IMR-90 (cell line): ENCODE measurements at regions not wholly inside any gene's neighbourhood (a gene's known extent, or its start where the extent isn't known, plus 50 kb on each side); places are given as distances from the start of the nearest gene placed in this dataset.

Source experiments
- ATAC-seq: fragments of 200-7000 bp; cut with Tn5 transposase; 2 replicates; pipeline ENCODE4 v1.9.1; 2020; ENCODE audit warnings: low read depth, mild to moderate bottlenecking, moderate library complexity
- BruUV-seq: library from RNA; stranded (reverse); fragments of 400-500 nt; replicated peaks from 2 replicates; lab custom pipeline; 2021; lab: Mats Ljungman, UMichigan
- CTCF ChIA-PET: fragments of 300-600 bp; formaldehyde crosslinking; extraction: SDS; loops from one replicate; lab custom pipeline; 2021; ENCODE audit warnings: antibody characterized with exemption; lab: Yijun Ruan, JAX
- POLR2A ChIA-PET: fragments of 300-600 bp; sonication (Branson Sonifier 250); formaldehyde crosslinking; loops from one replicate; lab custom pipeline; 2022; ENCODE audit warnings: antibody characterized with exemption; ENCODE audit not compliant: unreplicated experiment; lab: Charles Lee
- DNase-seq: peaks from one replicate; pipeline ENCODE4 v3.0.0; 2013
- H2AFZ ChIP-seq: replicated peaks from 2 replicates; pipeline ENCODE3; 2013; ENCODE audit warnings: low read length, mild to moderate bottlenecking; ENCODE audit not compliant: poor library complexity
- H2AK5ac ChIP-seq: 2 replicates; pipeline ENCODE4 v1.6.1; 2013; ENCODE audit warnings: low read depth, low read length, inconsistent platforms
- H2AK9ac ChIP-seq: replicated peaks from 2 replicates; pipeline ENCODE3; 2013; ENCODE audit warnings: mild to moderate bottlenecking, low read depth, low read length, moderate library complexity; ENCODE audit not compliant: poor library complexity
- H2BK120ac ChIP-seq: 2 replicates; pipeline ENCODE4 v1.6.1; 2013; ENCODE audit warnings: low read depth, low read length, inconsistent platforms
- H2BK15ac ChIP-seq: 3 replicates; pipeline ENCODE4 v1.6.1; 2013; ENCODE audit warnings: low read depth, low read length, inconsistent platforms
- H2BK20ac ChIP-seq: 2 replicates; pipeline ENCODE4 v1.6.1; 2013; ENCODE audit warnings: low read depth, mild to moderate bottlenecking, inconsistent platforms, low read length, moderate library complexity
- H2BK5ac ChIP-seq: 2 replicates; pipeline ENCODE4 v1.6.1; 2013; ENCODE audit warnings: mild to moderate bottlenecking, low read depth, low read length, inconsistent platforms; ENCODE audit not compliant: poor library complexity, severe bottlenecking
- H3K14ac ChIP-seq: replicated peaks from 2 replicates; pipeline ENCODE4 v1.6.1; 2013; ENCODE audit warnings: low read depth, low read length, inconsistent platforms
- H3K18ac ChIP-seq: 2 replicates; pipeline ENCODE4 v1.6.1; 2013; ENCODE audit warnings: low read depth, low read length, control low read depth
- H3K23ac ChIP-seq: 2 replicates; pipeline ENCODE4 v1.6.1; 2013; ENCODE audit warnings: low read depth, low read length, inconsistent platforms
- H3K27ac ChIP-seq: 2 replicates; pipeline ENCODE4 v1.5.1; 2013; ENCODE audit warnings: mild to moderate bottlenecking, control low read depth, low read length; ENCODE audit not compliant: insufficient read depth
- H3K27me3 ChIP-seq: 2 replicates; pipeline ENCODE4 v1.6.1; 2013; ENCODE audit warnings: low read length; ENCODE audit not compliant: control insufficient read depth, insufficient read depth
- H3K36me3 ChIP-seq: 2 replicates; pipeline ENCODE4 v1.6.1; 2013; ENCODE audit warnings: low read length, mixed read lengths; ENCODE audit not compliant: control insufficient read depth, insufficient read depth
- H3K4ac ChIP-seq: 2 replicates; pipeline ENCODE4 v1.6.1; 2013; ENCODE audit warnings: low read depth, low read length, inconsistent platforms
- H3K4me1 ChIP-seq: 2 replicates; pipeline ENCODE4 v1.6.1; 2013; ENCODE audit warnings: low read length, mixed read lengths; ENCODE audit not compliant: control insufficient read depth, insufficient read depth
- H3K4me2 ChIP-seq: 2 replicates; pipeline ENCODE4 v1.6.1; 2013; ENCODE audit warnings: low read depth, mild to moderate bottlenecking, control low read depth, low read length, moderate library complexity
- H3K4me3 ChIP-seq: 2 replicates; pipeline ENCODE4 v1.5.1; 2013; ENCODE audit warnings: low read depth, mild to moderate bottlenecking, control low read depth, low read length, moderate library complexity; ENCODE audit not compliant: insufficient read depth
- H3K56ac ChIP-seq: 2 replicates; pipeline ENCODE4 v1.6.1; 2013; ENCODE audit warnings: low read length, inconsistent platforms; ENCODE audit not compliant: insufficient read depth; ENCODE audit errors: extremely low read depth
- H3K79me1 ChIP-seq, 2 experiments: 2 replicates each; pipeline ENCODE4 v1.6.1; 2013; ENCODE audit warnings: low read length in 2 of 2, inconsistent platforms in 1 of 2, low read depth in 1 of 2
- H3K9ac ChIP-seq: 2 replicates; pipeline ENCODE4 v1.6.1; 2013; ENCODE audit warnings: low read depth, low read length, control low read depth
- H3K9me1 ChIP-seq: 2 replicates; pipeline ENCODE4 v1.6.1; 2013; ENCODE audit warnings: low read length, inconsistent platforms; ENCODE audit not compliant: insufficient read depth
- H3K9me3 ChIP-seq: 2 replicates; pipeline ENCODE4 v1.6.1; 2013; ENCODE audit warnings: low read length; ENCODE audit not compliant: control insufficient read depth, insufficient read depth
- H4K20me1 ChIP-seq: 2 replicates; pipeline ENCODE4 v1.6.1; 2013; ENCODE audit warnings: low read length, inconsistent platforms; ENCODE audit not compliant: insufficient read depth
- H4K5ac ChIP-seq: 2 replicates; pipeline ENCODE4 v1.6.1; 2013; ENCODE audit warnings: mild to moderate bottlenecking, low read depth, low read length, control low read depth
- H4K8ac ChIP-seq, 2 experiments: 2 replicates each; pipeline ENCODE4 v1.6.1; 2013; ENCODE audit warnings: low read depth in 2 of 2, low read length in 2 of 2, control low read depth in 1 of 2, inconsistent platforms in 1 of 2
- H4K91ac ChIP-seq: 2 replicates; pipeline ENCODE4 v1.6.1; 2013; ENCODE audit warnings: low read depth, low read length, inconsistent platforms; ENCODE audit not compliant: insufficient read depth
- BHLHE40 ChIP-seq: fragments of 150-350 bp; IDR thresholded peaks from 2 replicates; pipeline ENCODE4 v1.6.1; 2016; ENCODE audit warnings: mild to moderate bottlenecking, low read depth, low read length
- CEBPB ChIP-seq: IDR thresholded peaks from 2 replicates; pipeline ENCODE4 v1.6.1; 2012; ENCODE audit warnings: low read depth, low read length, improper control_type of control experiment
- CHD1 ChIP-seq: IDR thresholded peaks from 2 replicates; pipeline ENCODE4 v1.6.1; 2012; ENCODE audit warnings: low read depth, low read length, improper control_type of control experiment
- CTCF ChIP-seq: conservative IDR thresholded peaks from 2 replicates; pipeline ENCODE4 v1.5.1; 2012; ENCODE audit warnings: mild to moderate bottlenecking, low read depth, low read length, improper control_type of control experiment
- FOS ChIP-seq: fragments of 150-350 bp; IDR thresholded peaks from 2 replicates; pipeline ENCODE4 v1.6.1; 2016; ENCODE audit warnings: low read depth, low read length
- MAFK ChIP-seq: IDR thresholded peaks from 2 replicates; pipeline ENCODE4 v1.6.1; 2012; ENCODE audit warnings: low read depth, low read length, improper control_type of control experiment
- MAZ ChIP-seq: IDR thresholded peaks from 2 replicates; pipeline ENCODE4 v1.6.1; 2012; ENCODE audit warnings: low read depth, mild to moderate bottlenecking, low read length, improper control_type of control experiment, moderate library complexity, borderline replicate concordance
- MXI1 ChIP-seq: IDR thresholded peaks from 2 replicates; pipeline ENCODE4 v1.6.1; 2012; ENCODE audit warnings: low read depth, mild to moderate bottlenecking, low read length, moderate library complexity, borderline replicate concordance
- NFE2L2 ChIP-seq: fragments of 150-350 bp; IDR thresholded peaks from 2 replicates; pipeline ENCODE4 v1.6.1; 2016; ENCODE audit warnings: low read depth, mild to moderate bottlenecking, low read length
- POLR2A ChIP-seq: IDR thresholded peaks from 2 replicates; pipeline ENCODE4 v1.6.1; 2012; ENCODE audit warnings: mild to moderate bottlenecking, low read depth, low read length
- RAD21 ChIP-seq: IDR thresholded peaks from 2 replicates; pipeline ENCODE4 v1.6.1; 2012; ENCODE audit warnings: low read length, improper control_type of control experiment
- RCOR1 ChIP-seq: IDR thresholded peaks from 2 replicates; pipeline ENCODE4 v1.6.1; 2012; ENCODE audit warnings: mild to moderate bottlenecking, low read length, improper control_type of control experiment; ENCODE audit not compliant: insufficient replicate concordance
- RFX5 ChIP-seq: IDR thresholded peaks from 2 replicates; pipeline ENCODE4 v1.8.0; 2012; ENCODE audit warnings: low read depth, mild to moderate bottlenecking, low read length, moderate library complexity
- SMC3 ChIP-seq: fragments of 150-350 bp; IDR thresholded peaks from 2 replicates; pipeline ENCODE4 v1.6.1; 2016; ENCODE audit warnings: low read depth, mild to moderate bottlenecking, antibody characterized with exemption, low read length, moderate library complexity
- USF2 ChIP-seq: fragments of 150-350 bp; IDR thresholded peaks from 2 replicates; pipeline ENCODE4 v1.6.1; 2017; ENCODE audit warnings: mild to moderate bottlenecking, antibody characterized with exemption, low read length, low read depth
- WGBS, 2 experiments: methylation state at CpG; one replicate each; pipeline versions ENCODE4 v1.1.5 to v1.1.7; 2013; ENCODE audit warnings: missing lambda C conversion rate in 2 of 2; ENCODE audit not compliant: insufficient read length in 1 of 2; ENCODE audit errors: extremely low coverage in 2 of 2; 5-methylcytosine and 5-hydroxymethylcytosine counted together
- dilution Hi-C: fragments of 300-500 bp; cut with HindIII; formaldehyde crosslinking; loops from one replicate; pipeline ENCODE4 v1.14.3; 2018; ENCODE audit warnings: low sequenced_read_pairs; ENCODE audit not compliant: unreplicated experiment
- in situ Hi-C: fragments of 300-500 bp; cut with MboI; formaldehyde crosslinking; loops from 3 replicates; pipeline ENCODE4 v1.14.3; 2019; ENCODE audit warnings: low sequenced_read_pairs, inconsistent platforms, mixed read lengths
- intact Hi-C: fragments of 100-400 bp; cut with micrococcal nuclease; formaldehyde crosslinking; loops from 2 replicates; pipeline ENCODE4 v1.10.0; 2022
- TF ChIP-seq, protein P1 (sequence below): fragments of 150-350 bp; IDR thresholded peaks from 2 replicates; pipeline ENCODE4 v1.6.1; 2016; ENCODE audit warnings: low read depth, mild to moderate bottlenecking, low read length, moderate library complexity, borderline replicate concordance

GRCh38 chr1:199675937-199676336, 351.6 kb upstream of the NR5A2 start:
- H3K23ac ChIP-seq = no peak overlapping the region
- H3K79me1 ChIP-seq = no peaks in the 10 kb centered on the region
- H4K5ac ChIP-seq = no peak overlapping the region
- no peak overlapping the region for H2BK20ac ChIP-seq
- DNase-seq (no peak), ATAC-seq (no peak)
- WGBS, 2 experiments = no CpG with 5 or more reads among the region's 3 CpGs
- no peaks in the 10 kb centered on the region for H4K20me1 ChIP-seq
- intact Hi-C loops (no loop called here), dilution Hi-C loops (no loop called here), in situ Hi-C loops (no loop called here)
- H2AK9ac ChIP-seq = no peak overlapping the region
- POLR2A ChIA-PET = no interaction called here
- no peaks in the 10 kb centered on the region for H3K9me3 ChIP-seq
- no peak overlapping the region for H4K8ac ChIP-seq
- no peak overlapping the region for H3K9ac ChIP-seq
- H4K91ac ChIP-seq = no peak overlapping the region
- no peaks in the 10 kb centered on the region for H3K9me1 ChIP-seq
- no peak overlapping the region for H3K4ac ChIP-seq
- no peak overlapping the region for H2AK5ac ChIP-seq
- no peak overlapping the region for H3K4me2 ChIP-seq
- no peak overlapping the region for H2BK15ac ChIP-seq
- H2BK120ac ChIP-seq = no peak overlapping the region
- no peak overlapping the region for H3K14ac ChIP-seq
- no peak for TF ChIP-seq BHLHE40
- TF ChIP-seq MAFK = no peak
- no peak for TF ChIP-seq CEBPB
- TF ChIP-seq CTCF = no peak
- TF ChIP-seq FOS = no peak
- no peak for TF ChIP-seq RFX5
- TF ChIP-seq, protein P1, sequence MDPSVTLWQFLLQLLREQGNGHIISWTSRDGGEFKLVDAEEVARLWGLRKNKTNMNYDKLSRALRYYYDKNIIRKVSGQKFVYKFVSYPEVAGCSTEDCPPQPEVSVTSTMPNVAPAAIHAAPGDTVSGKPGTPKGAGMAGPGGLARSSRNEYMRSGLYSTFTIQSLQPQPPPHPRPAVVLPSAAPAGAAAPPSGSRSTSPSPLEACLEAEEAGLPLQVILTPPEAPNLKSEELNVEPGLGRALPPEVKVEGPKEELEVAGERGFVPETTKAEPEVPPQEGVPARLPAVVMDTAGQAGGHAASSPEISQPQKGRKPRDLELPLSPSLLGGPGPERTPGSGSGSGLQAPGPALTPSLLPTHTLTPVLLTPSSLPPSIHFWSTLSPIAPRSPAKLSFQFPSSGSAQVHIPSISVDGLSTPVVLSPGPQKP = no peak
- TF ChIP-seq RAD21 = no peak
- TF ChIP-seq SMC3 = no peak
- no peak for TF ChIP-seq MAZ
- no peak for TF ChIP-seq POLR2A
- TF ChIP-seq MXI1 = no peak
- no peak for TF ChIP-seq USF2
- TF ChIP-seq CHD1 = no peak
- no peak for TF ChIP-seq RCOR1
- TF ChIP-seq NFE2L2 = no peak
- H3K27me3 ChIP-seq = no peaks in the 10 kb centered on the region; the same call in 1 of the 2 replicates
- no peaks in the 10 kb centered on the region for H3K36me3 ChIP-seq
- no peak overlapping the region for H3K27ac ChIP-seq
- H3K56ac ChIP-seq = no peak overlapping the region
- no TSS peak for BruUV-seq
- CTCF ChIA-PET = interaction anchor here (0.7 kb wide), 1 partner anchor 310 kb away, joined by 3 read pairs; no protein-coding TSS in a partner anchor
- H2BK5ac ChIP-seq = no peak overlapping the region
- no peak overlapping the region for H3K4me3 ChIP-seq
- H3K18ac ChIP-seq = no peak overlapping the region
- no peaks in the 10 kb centered on the region for H3K4me1 ChIP-seq
- no peak overlapping the region for H2AFZ ChIP-seq
